GM21515 (cell line): ENCODE measurements at regions not wholly inside any gene's neighbourhood (a gene's known extent, or its start where the extent isn't known, plus 50 kb on each side); places are given as distances from the start of the nearest gene placed in this dataset.
"Not testable (repeated sequence)": the region's sequence is repeated elsewhere in the genome, so short reads cannot be mapped to it uniquely, and the experiment has no call there.

Experiments used
- ATAC-seq: cut with Tn5 transposase; IDR thresholded peaks from one replicate; pipeline ENCODE4 v1.9.1; 2021; ENCODE audit not compliant: unreplicated experiment

GRCh38 chr6:3900744-3901336 lies 51.7 kb downstream of the FAM50B start:
- ATAC-seq = no peak

DNA sequence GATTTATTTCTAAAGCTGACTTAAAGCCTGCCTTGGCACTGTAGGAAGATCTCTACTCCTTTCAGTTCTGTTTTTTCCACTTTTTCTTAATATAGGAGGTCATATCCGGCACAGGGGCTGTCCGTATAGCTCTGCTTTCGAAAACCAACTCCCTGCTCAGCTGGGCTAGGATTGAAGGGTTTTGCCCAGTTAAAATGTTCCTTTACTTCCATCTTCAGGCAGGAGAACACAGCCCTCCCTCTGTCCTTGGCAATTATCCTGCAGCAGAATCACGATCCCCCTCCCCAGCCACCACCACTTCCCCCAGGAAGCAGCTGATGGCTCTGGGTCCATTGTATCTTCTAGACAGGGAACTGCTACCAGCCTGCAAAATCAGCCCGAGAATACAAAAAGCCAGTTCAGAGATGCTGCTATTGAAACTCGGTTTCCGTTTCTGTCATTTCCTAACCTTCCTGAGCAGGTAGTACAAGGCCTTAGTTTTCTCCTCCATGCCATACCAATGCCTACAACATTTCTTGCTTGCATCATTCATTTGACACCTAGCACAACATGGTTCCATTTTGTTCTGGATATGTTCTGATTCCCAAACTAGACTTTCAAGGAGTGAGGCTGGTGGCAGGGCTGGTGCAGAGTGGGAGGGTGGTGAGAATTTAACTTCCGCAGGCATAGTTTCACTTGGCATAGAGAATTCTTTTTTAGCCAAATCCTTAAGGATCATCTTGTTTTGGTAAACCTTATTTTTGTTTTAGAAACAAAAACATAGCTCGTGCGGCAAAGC lies 53.9 kb downstream of the FAM50B start:
- no peak for ATAC-seq

GRCh38 chr6:3904518-3904917 lies 55.3 kb downstream of the FAM50B start:
- ATAC-seq = no peak

DNA sequence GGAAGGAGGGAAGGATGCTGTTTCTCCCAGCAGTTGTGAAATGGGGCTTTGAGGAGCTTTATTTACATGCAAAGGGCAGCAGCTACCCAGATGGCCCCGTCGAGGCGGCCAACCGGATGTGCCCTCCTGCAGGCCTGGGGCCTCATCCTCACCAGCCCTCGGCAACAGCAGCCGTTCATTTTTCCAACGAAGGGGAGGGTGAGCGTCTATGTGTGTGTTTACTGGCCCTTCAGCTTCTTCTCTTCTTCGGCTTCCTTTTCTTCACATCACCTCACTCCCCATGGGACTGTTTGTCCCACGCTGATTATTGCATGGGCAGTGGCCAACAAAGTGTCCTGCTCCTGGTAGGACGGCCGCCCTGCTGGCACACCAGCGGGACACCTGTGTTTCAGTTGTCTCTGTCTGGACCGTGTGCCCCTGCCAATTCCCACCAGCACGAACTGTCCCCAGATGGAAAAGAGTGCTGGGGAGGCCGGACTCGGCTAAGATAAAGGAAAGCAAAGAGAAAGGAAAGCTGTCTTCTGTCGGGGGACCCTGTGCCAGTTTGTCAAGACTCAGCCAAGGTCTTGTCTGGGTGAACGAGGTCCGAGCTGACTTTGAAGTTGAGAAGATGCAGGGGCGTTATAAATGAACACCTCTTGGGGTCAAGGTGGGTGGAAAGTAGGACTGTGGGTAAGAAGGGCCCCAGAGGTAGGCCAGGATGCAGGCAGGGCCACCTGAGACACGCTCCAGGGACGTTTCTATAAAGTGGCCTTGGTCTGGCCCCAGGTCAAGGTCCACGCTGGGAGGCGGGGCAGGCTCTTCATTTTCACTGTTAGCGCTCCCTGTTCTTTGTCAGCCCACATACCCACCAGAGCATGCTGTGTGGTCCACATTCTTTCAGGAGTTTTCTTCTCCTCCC lies 57.0 kb downstream of the FAM50B start:
- no peak for ATAC-seq

GRCh38 chr6:3906846-3907151 lies 57.6 kb downstream of the FAM50B start:
- ATAC-seq = no peak

- no peak for ATAC-seq
Observed at GRCh38 chr6:3908223-3908622, 59.0 kb downstream of the FAM50B start.

DNA sequence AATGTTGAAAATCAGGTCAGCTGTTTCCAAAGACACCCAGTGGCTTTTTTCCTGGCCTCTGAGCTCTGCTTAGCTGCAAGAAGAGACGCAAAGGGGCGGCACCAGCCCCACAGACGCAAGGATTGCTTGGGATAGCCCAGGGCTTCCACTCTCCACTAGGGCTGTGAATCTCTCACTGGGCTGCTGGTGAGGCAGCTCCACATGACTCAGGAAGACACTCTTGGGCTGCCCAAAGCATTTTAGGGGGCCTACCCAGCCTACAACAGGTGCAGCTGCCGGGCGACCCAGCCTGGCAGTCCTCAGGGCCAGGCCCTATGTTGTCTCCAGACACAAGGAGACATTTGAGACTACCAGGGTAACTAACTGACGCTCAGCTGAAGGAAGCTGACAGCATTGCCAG lies 59.8 kb downstream of the FAM50B start:
- no peak for ATAC-seq

DNA sequence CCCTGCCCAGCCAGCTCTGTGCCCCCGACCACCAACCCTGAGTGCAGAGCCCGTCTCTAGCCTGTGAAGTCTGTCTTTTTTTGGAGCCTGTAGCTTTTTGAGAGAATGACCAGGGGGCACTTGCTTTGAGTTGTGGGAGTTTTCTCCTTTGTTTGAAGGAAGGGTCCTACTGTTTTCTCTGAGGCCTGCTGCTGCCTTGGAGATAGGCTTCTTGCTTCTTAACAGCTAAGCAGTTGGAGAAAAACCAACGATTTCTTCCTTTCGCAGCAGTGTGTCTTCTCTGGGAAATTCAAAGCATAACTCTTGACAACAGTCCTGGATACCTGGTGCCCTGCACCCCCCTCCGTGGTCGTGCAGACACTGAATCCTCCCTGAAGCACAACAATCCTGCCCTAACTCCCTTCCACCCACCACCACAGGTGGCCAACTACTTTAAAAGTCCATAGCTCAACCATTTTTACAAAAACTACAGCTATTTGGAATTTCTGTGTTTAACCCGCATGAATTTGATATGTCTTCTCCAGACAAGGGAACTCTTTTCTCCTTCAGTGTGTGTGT lies 61.0 kb downstream of the FAM50B start:
- ATAC-seq = no peak

GRCh38 chr6:3911130-3911529 lies 62.0 kb downstream of the FAM50B start:
- ATAC-seq = no peak

GRCh38 chr6:3911614-3912336 lies 62.6 kb downstream of the FAM50B start:
- ATAC-seq = no peak

- no peak for ATAC-seq
Observed at GRCh38 chr6:3912361-3913076, 63.3 kb downstream of the FAM50B start.

DNA sequence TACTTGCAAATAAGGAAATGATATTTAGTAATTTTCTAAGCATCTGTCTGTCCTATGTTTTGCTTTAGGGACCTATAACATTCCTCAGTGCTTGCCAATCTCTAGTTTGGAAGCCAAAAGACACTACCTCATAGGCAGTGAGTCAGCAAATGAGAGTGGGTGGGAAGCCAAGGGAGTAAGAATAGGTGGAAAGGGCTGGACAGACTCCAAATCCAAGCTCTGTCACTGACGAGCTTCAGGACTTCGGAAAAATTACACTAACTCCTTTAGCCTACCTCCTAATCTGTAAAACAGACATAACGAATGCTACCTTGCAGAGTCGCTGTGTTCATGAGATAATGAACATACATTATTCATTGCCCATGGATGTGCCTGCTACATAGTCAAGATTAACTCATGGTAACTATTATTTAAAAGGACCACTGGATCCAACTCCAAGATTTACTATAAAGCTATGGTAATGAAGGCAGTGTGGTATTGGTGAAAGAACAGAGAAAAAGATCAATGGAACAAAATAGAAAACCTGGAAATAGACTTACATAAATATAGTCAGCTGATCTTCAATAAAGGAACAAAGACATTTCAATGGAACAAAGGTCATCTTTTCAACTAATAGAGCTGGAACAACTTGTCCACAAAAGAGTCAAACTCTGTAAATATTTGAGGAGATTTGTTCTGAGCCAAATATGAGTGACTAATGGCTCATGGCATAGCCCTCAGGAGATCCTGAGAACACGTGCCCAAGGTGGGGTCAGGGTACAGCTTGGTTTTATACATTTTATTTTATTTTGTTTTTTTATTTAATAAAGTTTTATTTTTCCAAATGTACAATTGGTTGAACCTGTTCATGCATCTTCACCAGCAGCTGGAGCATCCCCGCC lies 64.1 kb downstream of the FAM50B start:
- no peak for ATAC-seq

- no peak for ATAC-seq
Observed at GRCh38 chr6:3913958-3914337, 64.8 kb downstream of the FAM50B start.

GRCh38 chr6:3915076-3915791 lies 66.1 kb downstream of the FAM50B start:
- no peak for ATAC-seq

GRCh38 chr6:3916211-3916610 lies 67.0 kb downstream of the FAM50B start:
- ATAC-seq = no peak

GRCh38 chr6:3916749-3917148 lies 67.6 kb downstream of the FAM50B start:
- not testable (repeated sequence) for ATAC-seq

- ATAC-seq = no peak
Observed at GRCh38 chr6:3918469-3918868, 69.3 kb downstream of the FAM50B start.

- ATAC-seq = no peak
Observed at GRCh38 chr6:3919130-3919628, 70.0 kb downstream of the FAM50B start.

GRCh38 chr6:3919849-3920248 lies 70.7 kb downstream of the FAM50B start:
- no peak for ATAC-seq
